NCI-H774 (cell line): ENCODE measurements at regions not wholly inside any gene's neighbourhood (a gene's known extent, or its start where the extent isn't known, plus 50 kb on each side); places are given as distances from the start of the nearest gene placed in this dataset.

ENCODE experiments used
- DNase-seq: peaks from one replicate; lab custom pipeline; 2025; lab: John Stamatoyannopoulos, UW

GRCh38 chr20:57059055-57059596 is 207.3 kb downstream of the BMP7 start:
- no peak for DNase-seq

GRCh38 chr20:57060407-57061050 is 205.9 kb downstream of the BMP7 start:
- no peak for DNase-seq

- DNase-seq = no peak
Measured at GRCh38 chr20:57061051-57061900, 205.2 kb downstream of the BMP7 start.

GRCh38 chr20:57062241-57062640 is 204.2 kb downstream of the BMP7 start:
- no peak for DNase-seq

- DNase-seq = no peak
Measured at GRCh38 chr20:57062696-57063270, 203.7 kb downstream of the BMP7 start.

GRCh38 chr20:57064836-57065235 is 201.6 kb downstream of the BMP7 start:
- DNase-seq = no peak

- DNase-seq = no peak
Measured at GRCh38 chr20:57065646-57066045, 200.8 kb downstream of the BMP7 start.

GRCh38 chr20:57066126-57066900 is 200.1 kb downstream of the BMP7 start:
- DNase-seq = no peak

GRCh38 chr20:57069442-57069841 is 197.0 kb downstream of the BMP7 start:
- DNase-seq = no peak

- no peak for DNase-seq
Measured at GRCh38 chr20:57070296-57070695, 196.1 kb downstream of the BMP7 start.

GRCh38 chr20:57071283-57071731 is 195.1 kb downstream of the BMP7 start:
- no peak for DNase-seq

- DNase-seq = no peak
Measured at GRCh38 chr20:57071954-57072583, 194.4 kb downstream of the BMP7 start.

- DNase-seq = no peak
Measured at GRCh38 chr20:57073402-57073801, 193.0 kb downstream of the BMP7 start.

- DNase-seq = no peak
Measured at GRCh38 chr20:57074386-57074785, 192.1 kb downstream of the BMP7 start.

- no peak for DNase-seq
Measured at GRCh38 chr20:57075181-57075580, 191.3 kb downstream of the BMP7 start.

GRCh38 chr20:57075603-57076002 is 190.8 kb downstream of the BMP7 start:
- no peak for DNase-seq

- DNase-seq = no peak
Measured at GRCh38 chr20:57076152-57076652, 190.2 kb downstream of the BMP7 start.

- DNase-seq = no peak
Measured at GRCh38 chr20:57076951-57077350, 189.5 kb downstream of the BMP7 start.

GRCh38 chr20:57078116-57078515 is 188.3 kb downstream of the BMP7 start:
- DNase-seq = no peak

GRCh38 chr20:57079031-57080005 is 187.1 kb downstream of the BMP7 start:
- no peak for DNase-seq
